ENCODE measurements at regions not wholly inside any gene's neighbourhood (a gene's known extent, or its start where the extent isn't known, plus 50 kb on each side); places are given as distances from the start of the nearest gene placed in this dataset.

DNA sequence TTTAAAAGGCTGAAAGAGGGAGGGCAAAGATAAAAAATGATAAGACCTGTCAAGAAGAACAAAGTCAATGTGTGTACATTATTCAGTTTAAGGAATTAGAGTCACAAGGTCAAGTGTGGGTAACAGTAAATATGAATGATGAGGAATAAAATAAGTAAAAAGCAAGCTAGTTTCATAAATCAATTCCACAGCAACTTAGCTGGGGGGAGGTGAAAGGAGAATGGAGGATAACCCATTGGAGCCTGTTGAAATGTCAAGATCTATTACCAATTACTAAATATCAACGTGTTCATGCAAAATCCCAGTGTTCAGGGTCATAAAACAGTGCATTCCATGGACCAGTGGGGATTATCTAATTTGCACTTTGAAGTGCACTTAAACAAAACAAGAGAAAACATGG lies 242.9 kb downstream of the TBX18 start:
- Mint-ChIP-seq H3K4me3 (no peak overlapping the region), H3K27ac (no peak overlapping the region), H3K9me3 (no peaks in the 10 kb centered on the region), H3K4me1 (ENCODE audit: low read depth) (no peaks in the 10 kb centered on the region), H3K27me3 (no peaks in the 10 kb centered on the region), H3K36me3 (ENCODE audit: low read depth) (no peaks in the 10 kb centered on the region)
- DNase-seq: no peak
- no peaks in the 10 kb centered on the region for H3K27me3 ChIP-seq (ENCODE audit: control insufficient read depth in 1 of 2, insufficient read depth in 2 of 2, low read length in 2 of 2)
- CTCF ChIA-PET: no interaction called here
- no peak overlapping the region for H3K27ac ChIP-seq (ENCODE audit: low read depth in 1 of 2, low read length in 2 of 2)
- TF ChIP-seq, protein P1, sequence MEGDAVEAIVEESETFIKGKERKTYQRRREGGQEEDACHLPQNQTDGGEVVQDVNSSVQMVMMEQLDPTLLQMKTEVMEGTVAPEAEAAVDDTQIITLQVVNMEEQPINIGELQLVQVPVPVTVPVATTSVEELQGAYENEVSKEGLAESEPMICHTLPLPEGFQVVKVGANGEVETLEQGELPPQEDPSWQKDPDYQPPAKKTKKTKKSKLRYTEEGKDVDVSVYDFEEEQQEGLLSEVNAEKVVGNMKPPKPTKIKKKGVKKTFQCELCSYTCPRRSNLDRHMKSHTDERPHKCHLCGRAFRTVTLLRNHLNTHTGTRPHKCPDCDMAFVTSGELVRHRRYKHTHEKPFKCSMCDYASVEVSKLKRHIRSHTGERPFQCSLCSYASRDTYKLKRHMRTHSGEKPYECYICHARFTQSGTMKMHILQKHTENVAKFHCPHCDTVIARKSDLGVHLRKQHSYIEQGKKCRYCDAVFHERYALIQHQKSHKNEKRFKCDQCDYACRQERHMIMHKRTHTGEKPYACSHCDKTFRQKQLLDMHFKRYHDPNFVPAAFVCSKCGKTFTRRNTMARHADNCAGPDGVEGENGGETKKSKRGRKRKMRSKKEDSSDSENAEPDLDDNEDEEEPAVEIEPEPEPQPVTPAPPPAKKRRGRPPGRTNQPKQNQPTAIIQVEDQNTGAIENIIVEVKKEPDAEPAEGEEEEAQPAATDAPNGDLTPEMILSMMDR (IDR thresholded peaks at IDR 0.05): no peak
- H3K4me1 ChIP-seq (ENCODE audit: insufficient read depth, low read length): no peaks in the 10 kb centered on the region
- no peaks in the 10 kb centered on the region for H3K9me3 ChIP-seq (ENCODE audit: control insufficient read depth in 1 of 2, insufficient read depth in 1 of 2, low read length in 2 of 2)
- intact Hi-C loops (cut with DNase I, micrococcal nuclease): no loop called here
- H3K36me3 ChIP-seq (ENCODE audit: insufficient read depth, low read length): no peaks in the 10 kb centered on the region
- H3K4me3 ChIP-seq (ENCODE audit: low read length): no peak overlapping the region
- ATAC-seq (ENCODE audit: poor library complexity): no peak
- POLR2A ChIA-PET: no interaction called here

DNA sequence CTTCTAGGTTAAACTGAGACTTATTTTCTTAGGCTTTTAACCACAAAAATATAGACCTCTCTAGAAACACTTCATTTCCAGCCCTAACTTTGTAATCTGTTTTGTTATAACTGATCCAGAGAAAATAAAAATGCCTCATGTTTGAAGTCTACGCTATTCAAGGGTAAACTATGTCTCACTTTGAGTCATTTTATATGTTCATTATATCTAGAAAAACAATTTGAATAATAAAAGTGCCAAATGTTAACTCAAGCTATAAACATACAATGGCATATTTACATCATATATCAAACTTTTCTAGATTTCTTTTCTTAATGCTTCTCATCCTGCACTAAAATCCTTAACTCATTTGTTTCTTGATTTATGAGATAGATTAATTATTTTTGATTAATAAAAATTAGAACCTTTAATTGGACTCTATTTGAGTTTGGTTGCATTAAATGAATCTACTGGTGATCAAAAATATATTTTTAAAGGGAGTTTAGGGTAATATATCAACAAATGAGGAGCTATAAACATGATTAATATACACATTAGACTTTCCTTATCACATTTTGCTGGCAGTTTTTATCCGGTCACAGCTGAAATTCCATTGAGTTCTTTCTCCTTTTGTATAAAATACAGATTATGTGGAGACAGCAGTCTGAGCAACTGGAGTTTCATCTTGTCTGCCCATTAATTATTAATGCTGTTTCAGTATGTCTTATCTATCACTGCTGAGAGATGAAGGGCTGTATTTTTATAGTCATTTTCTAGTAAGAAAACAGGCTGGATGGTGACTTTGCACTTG lies 246.5 kb downstream of the TBX18 start:
- intact Hi-C loops (cut with DNase I, micrococcal nuclease): no loop called here
- no peaks in the 10 kb centered on the region for H3K36me3 Mint-ChIP-seq (ENCODE audit: low read depth)
- no peaks in the 10 kb centered on the region for H3K4me1 Mint-ChIP-seq (ENCODE audit: low read depth)
- H3K4me1 ChIP-seq (ENCODE audit: insufficient read depth, low read length): no peaks in the 10 kb centered on the region
- no peaks in the 10 kb centered on the region for H3K9me3 Mint-ChIP-seq
- TF ChIP-seq, protein P1 (IDR thresholded peaks at IDR 0.05): no peak
- no peaks in the 10 kb centered on the region for H3K27me3 ChIP-seq (ENCODE audit: control insufficient read depth in 1 of 2, insufficient read depth in 2 of 2, low read length in 2 of 2)
- CTCF ChIA-PET: no interaction called here
- no peak overlapping the region for H3K4me3 ChIP-seq (ENCODE audit: low read length)
- no peak overlapping the region for H3K27ac ChIP-seq (ENCODE audit: low read depth in 1 of 2, low read length in 2 of 2)
- H3K9me3 ChIP-seq (ENCODE audit: control insufficient read depth in 1 of 2, insufficient read depth in 1 of 2, low read length in 2 of 2): no peaks in the 10 kb centered on the region
- no peaks in the 10 kb centered on the region for H3K27me3 Mint-ChIP-seq
- DNase-seq: no peak
- no peaks in the 10 kb centered on the region for H3K36me3 ChIP-seq (ENCODE audit: insufficient read depth, low read length)
- no peak overlapping the region for H3K4me3 Mint-ChIP-seq
- no peak for ATAC-seq (ENCODE audit: poor library complexity)
- POLR2A ChIA-PET: no interaction called here
- H3K27ac Mint-ChIP-seq: no peak overlapping the region

DNA sequence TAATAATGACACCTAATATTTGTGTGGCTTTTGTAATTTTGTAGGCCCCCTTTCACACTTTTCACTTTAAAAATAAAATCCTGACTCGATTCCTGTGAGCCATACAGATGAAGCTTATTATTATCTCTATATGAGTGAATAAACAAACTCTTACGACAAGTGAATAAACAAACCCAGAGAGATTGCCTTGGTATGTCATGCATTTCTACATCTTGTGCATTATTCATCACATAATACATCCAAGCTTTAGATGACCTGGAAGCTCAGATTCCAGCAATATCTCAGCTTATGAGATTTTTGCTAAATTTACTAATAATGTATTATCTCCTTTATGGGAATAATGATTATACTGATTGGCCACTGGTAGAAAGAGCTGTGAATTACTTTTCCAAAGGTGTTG lies 248.2 kb downstream of the TBX18 start:
- CTCF ChIA-PET: no interaction called here
- no peak overlapping the region for H3K4me3 ChIP-seq (ENCODE audit: low read length)
- POLR2A ChIA-PET: interaction anchor here (0.6 kb wide), 1 partner anchor 186 kb away, joined by 3 read pairs; no protein-coding TSS in a partner anchor

More for the DNA sequence above, 248.2 kb downstream of the TBX18 start:
- H3K36me3 ChIP-seq (ENCODE audit: insufficient read depth, low read length): no peaks in the 10 kb centered on the region
- DNase-seq (no peak), ATAC-seq (ENCODE audit: poor library complexity) (no peak)
- Mint-ChIP-seq H3K4me1 (ENCODE audit: low read depth) (no peaks in the 10 kb centered on the region), H3K27ac (no peak overlapping the region), H3K27me3 (no peaks in the 10 kb centered on the region), H3K36me3 (ENCODE audit: low read depth) (no peaks in the 10 kb centered on the region), H3K9me3 (no peaks in the 10 kb centered on the region), H3K4me3 (no peak overlapping the region)
- no peaks in the 10 kb centered on the region for H3K27me3 ChIP-seq (ENCODE audit: control insufficient read depth in 1 of 2, insufficient read depth in 2 of 2, low read length in 2 of 2)
- intact Hi-C loops (cut with DNase I, micrococcal nuclease): no loop called here
- H3K27ac ChIP-seq (ENCODE audit: low read depth in 1 of 2, low read length in 2 of 2): no peak overlapping the region
- TF ChIP-seq, protein P1 (IDR thresholded peaks at IDR 0.05): no peak
- H3K4me1 ChIP-seq (ENCODE audit: insufficient read depth, low read length): no peaks in the 10 kb centered on the region
- no peaks in the 10 kb centered on the region for H3K9me3 ChIP-seq (ENCODE audit: control insufficient read depth in 1 of 2, insufficient read depth in 1 of 2, low read length in 2 of 2)
